ENCODE measurements at regions not wholly inside any gene's neighbourhood (a gene's known extent, or its start where the extent isn't known, plus 50 kb on each side); places are given as distances from the start of the nearest gene placed in this dataset.

DNA sequence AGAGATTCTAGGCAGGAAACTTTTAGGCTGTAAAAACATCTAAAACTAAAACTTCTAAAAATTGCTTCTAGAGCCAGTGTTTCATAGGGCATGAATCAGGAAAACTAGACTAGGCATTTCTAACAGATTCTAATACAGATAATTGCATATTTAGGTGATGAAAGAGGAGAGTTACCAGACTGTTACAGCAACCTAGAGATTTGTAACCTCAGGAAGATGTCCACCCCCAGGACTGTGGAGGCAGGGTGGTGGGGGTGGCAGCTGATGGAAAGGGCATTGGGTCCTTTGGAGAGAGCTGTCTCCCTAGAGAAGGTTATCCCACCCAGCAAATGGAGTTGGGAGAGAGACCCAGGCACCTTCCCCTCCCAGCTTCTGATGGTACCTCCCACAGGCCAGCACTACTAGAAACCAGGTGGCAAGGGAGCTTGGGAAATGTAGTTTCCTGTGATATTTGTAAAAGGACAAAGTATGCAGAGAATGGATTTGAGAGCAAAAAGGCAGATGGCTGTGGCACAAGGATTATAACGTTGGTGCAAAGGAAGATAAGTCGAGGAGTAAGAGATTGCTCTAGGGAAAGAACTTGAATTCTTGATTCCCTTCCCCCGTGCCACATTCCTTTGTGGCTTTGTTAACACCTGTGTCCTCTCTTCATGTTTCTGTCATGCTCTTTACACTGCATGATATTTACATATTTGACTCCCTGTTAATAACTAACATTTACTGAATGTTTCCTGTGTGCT lies 75.6 kb upstream of the MGAT5 start:
- no peak overlapping the region for H3K27ac ChIP-seq (ENCODE audit: low read depth, low read length)
- TF ChIP-seq, protein P1, sequence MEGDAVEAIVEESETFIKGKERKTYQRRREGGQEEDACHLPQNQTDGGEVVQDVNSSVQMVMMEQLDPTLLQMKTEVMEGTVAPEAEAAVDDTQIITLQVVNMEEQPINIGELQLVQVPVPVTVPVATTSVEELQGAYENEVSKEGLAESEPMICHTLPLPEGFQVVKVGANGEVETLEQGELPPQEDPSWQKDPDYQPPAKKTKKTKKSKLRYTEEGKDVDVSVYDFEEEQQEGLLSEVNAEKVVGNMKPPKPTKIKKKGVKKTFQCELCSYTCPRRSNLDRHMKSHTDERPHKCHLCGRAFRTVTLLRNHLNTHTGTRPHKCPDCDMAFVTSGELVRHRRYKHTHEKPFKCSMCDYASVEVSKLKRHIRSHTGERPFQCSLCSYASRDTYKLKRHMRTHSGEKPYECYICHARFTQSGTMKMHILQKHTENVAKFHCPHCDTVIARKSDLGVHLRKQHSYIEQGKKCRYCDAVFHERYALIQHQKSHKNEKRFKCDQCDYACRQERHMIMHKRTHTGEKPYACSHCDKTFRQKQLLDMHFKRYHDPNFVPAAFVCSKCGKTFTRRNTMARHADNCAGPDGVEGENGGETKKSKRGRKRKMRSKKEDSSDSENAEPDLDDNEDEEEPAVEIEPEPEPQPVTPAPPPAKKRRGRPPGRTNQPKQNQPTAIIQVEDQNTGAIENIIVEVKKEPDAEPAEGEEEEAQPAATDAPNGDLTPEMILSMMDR (IDR thresholded peaks at IDR 0.05; ENCODE audit: low read depth, low read length, poor library complexity, severe bottlenecking): no peak
- TF ChIP-seq EZH2phosphoT487 (IDR thresholded peaks at IDR 0.05; ENCODE audit: borderline replicate concordance, low read length): no peak
- no peaks in the 10 kb centered on the region for H3K9me3 ChIP-seq (ENCODE audit: control insufficient read depth, insufficient read depth, low read length)
- no peaks in the 10 kb centered on the region for H3K9me2 ChIP-seq (replicated peaks; ENCODE audit: control insufficient read depth, low read length)
- H3K4me3 ChIP-seq (ENCODE audit: low read length): no peak overlapping the region
- peak overlapping the region; percentile 48 for H3K4me2 ChIP-seq (ENCODE audit: low read length)
- H3F3A ChIP-seq (ENCODE audit: control insufficient read depth, insufficient read depth): no peaks in the 10 kb centered on the region
- no peaks in the 10 kb centered on the region for H3K36me3 ChIP-seq (ENCODE audit: control insufficient read depth, low read length)
- H3K79me2 ChIP-seq (ENCODE audit: control insufficient read depth, low read length): peaks cover 91% of the 10 kb centered on the region
- peaks cover 10% of the 10 kb centered on the region for H4K20me1 ChIP-seq (ENCODE audit: control insufficient read depth, insufficient read depth, low read depth, low read length)
- H3K4me1 ChIP-seq (ENCODE audit: control insufficient read depth, low read length): peaks cover 34% of the 10 kb centered on the region
- no peaks in the 10 kb centered on the region for H3K27me3 ChIP-seq (ENCODE audit: control insufficient read depth, low read length)

GRCh38 chr2:134181219-134181618 lies 72.7 kb upstream of the MGAT5 start:
- Histone ChIP-seq H3F3A (ENCODE audit: control insufficient read depth, insufficient read depth) (no peaks in the 10 kb centered on the region), H3K4me1 (ENCODE audit: control insufficient read depth, low read length) (peaks cover 34% of the 10 kb centered on the region), H3K4me3 (ENCODE audit: low read length) (no peak overlapping the region), H3K9me2 (replicated peaks; ENCODE audit: control insufficient read depth, low read length) (no peaks in the 10 kb centered on the region), H4K20me1 (ENCODE audit: control insufficient read depth, insufficient read depth, low read depth, low read length) (peaks cover 8% of the 10 kb centered on the region; the same call in 1 of the 2 replicates), H3K9me3 (ENCODE audit: control insufficient read depth, insufficient read depth, low read length) (no peaks in the 10 kb centered on the region), H3K27ac (ENCODE audit: low read depth, low read length) (no peak overlapping the region), H3K4me2 (ENCODE audit: low read length) (no peak overlapping the region), H3K79me2 (ENCODE audit: control insufficient read depth, low read length) (peaks cover 88% of the 10 kb centered on the region), H3K36me3 (ENCODE audit: control insufficient read depth, low read length) (no peaks in the 10 kb centered on the region), H3K27me3 (ENCODE audit: control insufficient read depth, low read length) (no peaks in the 10 kb centered on the region)
- TF ChIP-seq, protein P1 (IDR thresholded peaks at IDR 0.05; ENCODE audit: low read depth, low read length, poor library complexity, severe bottlenecking): no peak
- no peak for TF ChIP-seq EZH2phosphoT487 (IDR thresholded peaks at IDR 0.05; ENCODE audit: borderline replicate concordance, low read length)

DNA sequence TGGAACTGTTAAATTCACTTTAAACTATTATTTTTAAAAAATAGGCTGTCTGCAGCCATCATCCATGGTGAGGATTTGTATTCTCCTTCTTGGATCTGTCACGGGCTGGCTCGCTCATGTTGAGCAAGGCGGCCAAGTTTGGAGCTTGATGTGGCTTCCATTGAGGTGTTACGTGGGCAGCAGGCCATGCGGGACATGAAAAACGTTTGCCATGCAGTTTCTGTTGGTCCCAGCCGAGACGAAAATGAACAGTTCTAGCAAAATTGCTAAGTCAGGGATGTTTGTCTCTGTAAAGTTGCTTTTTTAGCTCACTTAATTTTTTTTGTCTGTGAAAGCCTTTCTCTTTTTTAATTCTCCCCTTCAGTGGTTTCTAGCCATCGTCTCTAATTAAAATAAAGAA lies 70.2 kb upstream of the MGAT5 start:
- H3K9me3 ChIP-seq (ENCODE audit: control insufficient read depth, insufficient read depth, low read length): no peaks in the 10 kb centered on the region
- H3K27me3 ChIP-seq (ENCODE audit: control insufficient read depth, low read length): no peaks in the 10 kb centered on the region
- no peak overlapping the region for H3K27ac ChIP-seq (ENCODE audit: low read depth, low read length)
- peaks cover 91% of the 10 kb centered on the region for H3K79me2 ChIP-seq (ENCODE audit: control insufficient read depth, low read length)
- H3F3A ChIP-seq (ENCODE audit: control insufficient read depth, insufficient read depth): no peaks in the 10 kb centered on the region
- no peak overlapping the region for H3K4me3 ChIP-seq (ENCODE audit: low read length)
- H4K20me1 ChIP-seq (ENCODE audit: control insufficient read depth, insufficient read depth, low read depth, low read length): no peaks in the 10 kb centered on the region
- peaks cover 13% of the 10 kb centered on the region for H3K4me1 ChIP-seq (ENCODE audit: control insufficient read depth, low read length)
- no peaks in the 10 kb centered on the region for H3K9me2 ChIP-seq (replicated peaks; ENCODE audit: control insufficient read depth, low read length)
- TF ChIP-seq EZH2phosphoT487 (IDR thresholded peaks at IDR 0.05; ENCODE audit: borderline replicate concordance, low read length): no peak
- TF ChIP-seq, protein P1 (IDR thresholded peaks at IDR 0.05; ENCODE audit: low read depth, low read length, poor library complexity, severe bottlenecking): no peak
- no peak overlapping the region for H3K4me2 ChIP-seq (ENCODE audit: low read length)
- H3K36me3 ChIP-seq (ENCODE audit: control insufficient read depth, low read length): no peaks in the 10 kb centered on the region

Data from DOHH2 (cell line).